ENCODE measurements at regions not wholly inside any gene's neighbourhood (a gene's known extent, or its start where the extent isn't known, plus 50 kb on each side); places are given as distances from the start of the nearest gene placed in this dataset.
"Not testable (repeated sequence)": the region's sequence is repeated elsewhere in the genome, so short reads cannot be mapped to it uniquely, and the experiment has no call there.

DNA sequence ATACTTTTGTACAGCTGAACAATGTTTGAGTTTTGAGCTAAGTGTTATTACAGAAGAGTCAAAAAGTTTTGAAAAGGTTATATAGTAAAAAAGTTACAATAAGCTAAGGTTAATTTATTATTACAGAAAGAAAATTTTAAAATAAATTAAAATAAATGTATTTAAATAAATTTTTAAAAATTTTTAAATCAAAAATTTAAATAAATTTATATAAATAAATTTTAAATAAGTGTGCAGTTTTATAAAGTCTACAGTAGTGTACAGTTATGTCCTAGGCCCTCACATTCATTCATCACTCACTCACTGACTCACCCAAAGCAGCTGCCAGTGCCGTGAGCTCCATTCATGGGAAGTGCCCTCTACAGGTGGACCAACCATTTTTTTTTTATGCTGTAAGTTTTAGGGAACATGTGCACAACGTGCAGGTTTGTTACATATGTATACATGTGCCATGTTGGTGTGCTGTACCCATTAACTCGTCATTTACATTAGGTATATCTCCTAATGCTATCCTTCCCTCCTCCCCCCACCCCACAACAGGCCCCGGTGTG lies 462.9 kb upstream of the ZMIZ1 start:
- 72 to 81% (median 75%) methylated on average over 4 of the region's 4 CpGs for WGBS, 3 donors
- TF ChIP-seq, protein P1, sequence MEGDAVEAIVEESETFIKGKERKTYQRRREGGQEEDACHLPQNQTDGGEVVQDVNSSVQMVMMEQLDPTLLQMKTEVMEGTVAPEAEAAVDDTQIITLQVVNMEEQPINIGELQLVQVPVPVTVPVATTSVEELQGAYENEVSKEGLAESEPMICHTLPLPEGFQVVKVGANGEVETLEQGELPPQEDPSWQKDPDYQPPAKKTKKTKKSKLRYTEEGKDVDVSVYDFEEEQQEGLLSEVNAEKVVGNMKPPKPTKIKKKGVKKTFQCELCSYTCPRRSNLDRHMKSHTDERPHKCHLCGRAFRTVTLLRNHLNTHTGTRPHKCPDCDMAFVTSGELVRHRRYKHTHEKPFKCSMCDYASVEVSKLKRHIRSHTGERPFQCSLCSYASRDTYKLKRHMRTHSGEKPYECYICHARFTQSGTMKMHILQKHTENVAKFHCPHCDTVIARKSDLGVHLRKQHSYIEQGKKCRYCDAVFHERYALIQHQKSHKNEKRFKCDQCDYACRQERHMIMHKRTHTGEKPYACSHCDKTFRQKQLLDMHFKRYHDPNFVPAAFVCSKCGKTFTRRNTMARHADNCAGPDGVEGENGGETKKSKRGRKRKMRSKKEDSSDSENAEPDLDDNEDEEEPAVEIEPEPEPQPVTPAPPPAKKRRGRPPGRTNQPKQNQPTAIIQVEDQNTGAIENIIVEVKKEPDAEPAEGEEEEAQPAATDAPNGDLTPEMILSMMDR (IDR thresholded peaks at IDR 0.05), result no peak
- TF ChIP-seq POLR2A (IDR thresholded peaks at IDR 0.05), result no peak
- no peak for TF ChIP-seq EP300 (IDR thresholded peaks at IDR 0.05)

DNA sequence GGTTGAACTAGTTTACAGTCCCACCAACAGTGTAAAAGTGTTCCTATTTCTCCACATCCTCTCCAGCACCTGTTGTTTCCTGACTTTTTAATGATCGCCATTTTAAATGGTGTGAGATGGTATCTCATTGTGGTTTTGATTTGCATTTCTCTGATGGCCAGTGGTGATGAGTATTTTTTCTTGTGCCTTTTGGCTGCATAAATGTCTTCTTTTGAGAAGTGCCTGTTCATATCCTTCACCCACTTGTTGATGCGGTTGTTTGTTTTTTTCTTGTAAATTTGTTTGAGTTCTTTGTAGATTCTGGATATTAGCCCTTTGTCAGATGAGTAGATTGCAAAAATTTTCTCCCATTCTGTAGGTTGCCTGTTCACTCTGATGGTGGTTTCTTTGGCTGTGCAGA lies 462.0 kb upstream of the ZMIZ1 start:
- H3K9me3 ChIP-seq; H3K4me1 ChIP-seq (ENCODE audit: insufficient read depth); intact Hi-C loops (cut with DNase I); H3K27ac ChIP-seq; H3K27me3 ChIP-seq; H3K36me3 ChIP-seq; DNase-seq; H3K4me3 ChIP-seq: not testable (repeated sequence)
- 92 to 95% (median 92%) methylated on average over 2 of the region's 2 CpGs for WGBS, 3 donors

More for the DNA sequence above, 462.9 kb upstream of the ZMIZ1 start:
- Histone ChIP-seq H3K9me3 (no peaks in the 10 kb centered on the region), H3K4me1 (ENCODE audit: insufficient read depth) (no peaks in the 10 kb centered on the region), H3K4me3 (no peak overlapping the region), H3K36me3 (no peaks in the 10 kb centered on the region), H3K27ac (no peak overlapping the region), H3K27me3 (no peaks in the 10 kb centered on the region)
- DNase-seq, result no peak
- intact Hi-C loops (cut with DNase I), result no loop called here

DNA sequence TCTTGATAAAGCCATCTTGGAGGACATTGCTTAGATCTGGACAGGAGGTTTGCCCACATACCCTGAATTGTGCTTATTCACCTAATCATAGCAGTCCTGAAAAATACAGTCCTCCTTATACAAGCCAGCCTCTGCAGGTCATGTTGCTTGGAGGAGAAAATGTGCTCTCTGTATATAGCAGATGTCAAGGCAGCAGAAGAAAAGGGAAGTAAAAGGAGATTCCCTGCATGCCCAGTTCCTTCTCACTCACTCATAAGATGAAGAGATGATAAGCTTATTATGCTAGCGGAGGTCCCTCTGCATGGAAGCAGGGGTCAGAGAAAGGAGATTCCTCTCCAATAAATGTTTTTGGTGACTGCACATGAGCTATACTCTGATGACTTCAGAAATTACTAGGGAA lies 458.8 kb upstream of the ZMIZ1 start:
- intact Hi-C loops (cut with DNase I), result no loop called here
- no peak overlapping the region for H3K27ac ChIP-seq
- no peak for DNase-seq
- TF ChIP-seq, protein P1 (IDR thresholded peaks at IDR 0.05), result no peak
- TF ChIP-seq EP300 (IDR thresholded peaks at IDR 0.05), result no peak
- TF ChIP-seq POLR2A (IDR thresholded peaks at IDR 0.05), result no peak
- WGBS, 3 donors, result 90 to 100% (median 95%) methylated on average over 1 of the region's 1 CpG
- no peaks in the 10 kb centered on the region for H3K9me3 ChIP-seq
- no peaks in the 10 kb centered on the region for H3K4me1 ChIP-seq (ENCODE audit: insufficient read depth)
- H3K4me3 ChIP-seq, result no peak overlapping the region
- H3K27me3 ChIP-seq, result no peaks in the 10 kb centered on the region
- no peaks in the 10 kb centered on the region for H3K36me3 ChIP-seq

DNA sequence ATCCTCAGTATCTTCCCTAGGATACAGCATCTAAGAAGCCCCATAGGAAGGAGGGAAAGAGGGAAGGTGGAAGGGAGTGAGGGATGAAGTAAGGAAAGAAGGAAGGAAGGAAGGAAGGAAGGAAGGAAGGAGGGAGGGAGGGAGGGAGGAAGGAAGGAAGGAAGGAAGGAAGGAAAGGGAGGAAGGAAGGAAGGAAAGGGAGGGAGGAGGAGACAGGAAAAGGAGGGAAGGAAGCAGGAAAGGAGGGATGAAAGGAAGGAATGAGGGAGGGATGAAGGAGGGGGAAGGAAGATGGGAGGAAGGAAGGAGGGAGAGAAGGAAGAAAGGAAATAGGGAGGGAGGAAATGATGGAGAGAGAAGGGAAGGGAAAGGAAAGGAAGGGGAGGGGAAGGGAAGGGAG lies 455.6 kb upstream of the ZMIZ1 start:
- Histone ChIP-seq H3K27me3 (no peaks in the 10 kb centered on the region), H3K27ac (no peak overlapping the region), H3K36me3 (no peaks in the 10 kb centered on the region), H3K9me3 (no peaks in the 10 kb centered on the region), H3K4me1 (ENCODE audit: insufficient read depth) (no peaks in the 10 kb centered on the region), H3K4me3 (no peak overlapping the region)
- intact Hi-C loops (cut with DNase I), result no loop called here
- TF ChIP-seq EP300 (IDR thresholded peaks at IDR 0.05) (no peak), POLR2A (IDR thresholded peaks at IDR 0.05) (no peak)
- TF ChIP-seq, protein P1 (IDR thresholded peaks at IDR 0.05), result no peak
- no peak for DNase-seq

DNA sequence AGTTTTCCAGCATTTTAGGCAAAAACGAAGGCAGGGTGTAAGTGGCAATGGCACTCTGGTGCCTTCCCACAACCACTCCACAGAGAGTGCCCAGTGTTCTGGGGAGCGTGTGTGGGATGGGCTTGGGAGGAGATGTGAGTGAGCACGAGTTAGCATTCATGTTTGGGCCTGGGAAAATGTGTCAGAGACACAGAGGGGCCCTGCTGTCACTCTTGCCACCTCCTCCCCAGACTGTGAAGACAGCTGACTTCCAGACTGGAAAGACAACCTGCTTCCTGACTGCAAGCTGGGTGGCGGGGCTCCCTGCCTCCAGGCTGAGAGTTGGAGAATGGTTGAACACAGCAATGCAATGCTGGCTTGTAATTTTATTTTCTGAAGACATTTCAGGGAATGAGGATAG lies 454.5 kb upstream of the ZMIZ1 start:
- WGBS, 3 donors, result 90 to 93% (median 91%) methylated on average over 4 of the region's 4 CpGs
- DNase-seq, result no peak
- Histone ChIP-seq H3K4me1 (ENCODE audit: insufficient read depth) (no peaks in the 10 kb centered on the region), H3K9me3 (no peaks in the 10 kb centered on the region), H3K36me3 (no peaks in the 10 kb centered on the region), H3K27ac (no peak overlapping the region), H3K27me3 (no peaks in the 10 kb centered on the region), H3K4me3 (no peak overlapping the region)
- no peak for TF ChIP-seq EP300 (IDR thresholded peaks at IDR 0.05)
- TF ChIP-seq POLR2A (IDR thresholded peaks at IDR 0.05), result no peak
- TF ChIP-seq, protein P1 (IDR thresholded peaks at IDR 0.05), result no peak
- intact Hi-C loops (cut with DNase I), result no loop called here
